Mucosa of descending colon (tissue), 3 donors: ENCODE measurements at regions not wholly inside any gene's neighbourhood (a gene's known extent, or its start where the extent isn't known, plus 50 kb on each side); places are given as distances from the start of the nearest gene placed in this dataset.
"Not testable (repeated sequence)": the region's sequence is repeated elsewhere in the genome, so short reads cannot be mapped to it uniquely, and the experiment has no call there.

ENCODE experiments used
- ATAC-seq: fragments of 200-7000 bp; cut with Tn5 transposase; one replicate; pipeline ENCODE4 v1.9.1; 2020; ENCODE audit warnings: mild to moderate bottlenecking, moderate library complexity
- DNase-seq, 3 donors: peaks; one replicate each; pipeline ENCODE4 v3.0.0-alpha.2; 2020
- H3K36me3 ChIP-seq: fragments of 200-600 bp; one replicate; pipeline ENCODE4 v1.8.0; 2021; ENCODE audit warnings: low read depth, mild to moderate bottlenecking
- H3K4me1 ChIP-seq: fragments of 200-600 bp; one replicate; pipeline ENCODE4 v1.8.0; 2021; ENCODE audit warnings: low read depth, mild to moderate bottlenecking
- H3K4me3 ChIP-seq: fragments of 200-600 bp; one replicate; pipeline ENCODE4 v1.8.0; 2021; ENCODE audit warnings: mild to moderate bottlenecking
- H3K9me3 ChIP-seq: fragments of 200-600 bp; one replicate; pipeline ENCODE4 v1.8.0; 2021; ENCODE audit warnings: mild to moderate bottlenecking
- CTCF ChIP-seq: fragments of 200-600 bp; IDR thresholded peaks from one replicate; pipeline ENCODE4 v1.8.0; 2022; ENCODE audit warnings: antibody characterized with exemption, mild to moderate bottlenecking
- intact Hi-C, 2 donors: fragments of 100-400 bp; cut with DNase I in 1 of 2; cut with micrococcal nuclease in 1 of 2; formaldehyde crosslinking; loops; one replicate each; pipeline versions ENCODE4 v1.11.0 to v1.11.1; 2022; cut with DNase I, micrococcal nuclease
- donor health status: DM: no; HTN: no; CAD: no; lungs with moderate emphysema.
- donor health status: DM: no; HTN: no; CAD: no.
- donor health status: DM: no; HTN: yes; CAD: no.

GRCh38 chrX:84748965-84749656 lies 246.9 kb upstream of the HDX start:
- intact Hi-C loops: no loop called here
- DNase-seq: no peak
- Histone ChIP-seq H3K9me3 (no peaks in the 10 kb centered on the region), H3K4me1 (no peaks in the 10 kb centered on the region), H3K4me3 (no peak overlapping the region), H3K36me3 (no peaks in the 10 kb centered on the region)
- ATAC-seq: peak; percentile 77
- no peak for TF ChIP-seq CTCF

- no peak for TF ChIP-seq CTCF
- Histone ChIP-seq H3K4me3 (no peak overlapping the region), H3K9me3 (no peaks in the 10 kb centered on the region), H3K36me3 (no peaks in the 10 kb centered on the region), H3K4me1 (no peaks in the 10 kb centered on the region)
- DNase-seq (no peak), ATAC-seq (no peak)
- intact Hi-C loops: no loop called here
These were observed 243.1 kb upstream of the APOOL start for GRCh38 chrX:84760560-84760959.

GRCh38 chrX:84796321-84796720 lies 207.4 kb upstream of the APOOL start:
- Histone ChIP-seq H3K4me3 (no peak overlapping the region), H3K36me3 (no peaks in the 10 kb centered on the region), H3K9me3 (no peaks in the 10 kb centered on the region), H3K4me1 (no peaks in the 10 kb centered on the region)
- TF ChIP-seq CTCF: no peak
- ATAC-seq: no peak
- no peak for DNase-seq
- intact Hi-C loops: no loop called here

GRCh38 chrX:84830836-84831235 lies 172.8 kb upstream of the APOOL start:
- no peak for DNase-seq
- Histone ChIP-seq H3K36me3 (no peaks in the 10 kb centered on the region), H3K4me1 (no peaks in the 10 kb centered on the region), H3K4me3 (no peak overlapping the region), H3K9me3 (no peaks in the 10 kb centered on the region)
- ATAC-seq: no peak
- TF ChIP-seq CTCF: no peak
- intact Hi-C loops: no loop called here

GRCh38 chrX:84846541-84846940 lies 157.1 kb upstream of the APOOL start:
- H3K4me1 ChIP-seq, intact Hi-C loops, DNase-seq, H3K4me3 ChIP-seq, H3K36me3 ChIP-seq, H3K9me3 ChIP-seq: not testable (repeated sequence)
- ATAC-seq: peak; percentile 71

- DNase-seq, H3K4me3 ChIP-seq, intact Hi-C loops, H3K9me3 ChIP-seq, ATAC-seq, H3K36me3 ChIP-seq, H3K4me1 ChIP-seq: not testable (repeated sequence)
These were observed 152.5 kb upstream of the APOOL start for GRCh38 chrX:84851183-84851582.

GRCh38 chrX:84856791-84857190 lies 146.9 kb upstream of the APOOL start:
- DNase-seq: peak in 1 of 3 donors; percentile 46
- H3K36me3 ChIP-seq, H3K4me1 ChIP-seq, intact Hi-C loops, H3K4me3 ChIP-seq, ATAC-seq, H3K9me3 ChIP-seq: not testable (repeated sequence)

GRCh38 chrX:84858771-84859170 lies 144.9 kb upstream of the APOOL start:
- DNase-seq, H3K4me1 ChIP-seq, H3K9me3 ChIP-seq, intact Hi-C loops, H3K4me3 ChIP-seq, ATAC-seq, H3K36me3 ChIP-seq: not testable (repeated sequence)
